Nephron (organoid): ENCODE measurements at regions not wholly inside any gene's neighbourhood (a gene's known extent, or its start where the extent isn't known, plus 50 kb on each side); places are given as distances from the start of the nearest gene placed in this dataset.

Source experiments
- H3K27ac Mint-ChIP-seq, 3 experiments: 2 replicates each; pipeline ENCODE4 v1.8.0; 2020; ENCODE audit warnings: mixed read lengths in 3 of 3, mild to moderate bottlenecking in 2 of 3, moderate library complexity in 1 of 3
- H3K27me3 Mint-ChIP-seq: 2 replicates; pipeline ENCODE4 v1.8.0; 2021; ENCODE audit warnings: low read depth, mild to moderate bottlenecking, moderate library complexity, mixed read lengths
- H3K36me3 Mint-ChIP-seq: 2 replicates; pipeline ENCODE4 v1.8.0; 2020; ENCODE audit warnings: low read depth, mixed read lengths
- H3K4me1 Mint-ChIP-seq: 2 replicates; pipeline ENCODE4 v1.8.0; 2020; ENCODE audit warnings: mixed read lengths
- H3K4me3 Mint-ChIP-seq, 3 experiments: 2 replicates each; pipeline ENCODE4 v1.8.0; 2020; ENCODE audit warnings: mild to moderate bottlenecking in 3 of 3, mixed read lengths in 3 of 3, moderate library complexity in 2 of 3
- H3K9me3 Mint-ChIP-seq: 2 replicates; pipeline ENCODE4 v1.8.0; 2020; ENCODE audit warnings: mixed read lengths
- TF ChIP-seq, protein P1 (sequence below), 3 experiments: fragments of 200-600 bp; sonication (generic); IDR thresholded peaks; one replicate each; pipeline ENCODE4 v1.5.0; 2021; ENCODE audit warnings: antibody characterized with exemption in 3 of 3; ENCODE audit not compliant: unreplicated experiment in 3 of 3

DNA sequence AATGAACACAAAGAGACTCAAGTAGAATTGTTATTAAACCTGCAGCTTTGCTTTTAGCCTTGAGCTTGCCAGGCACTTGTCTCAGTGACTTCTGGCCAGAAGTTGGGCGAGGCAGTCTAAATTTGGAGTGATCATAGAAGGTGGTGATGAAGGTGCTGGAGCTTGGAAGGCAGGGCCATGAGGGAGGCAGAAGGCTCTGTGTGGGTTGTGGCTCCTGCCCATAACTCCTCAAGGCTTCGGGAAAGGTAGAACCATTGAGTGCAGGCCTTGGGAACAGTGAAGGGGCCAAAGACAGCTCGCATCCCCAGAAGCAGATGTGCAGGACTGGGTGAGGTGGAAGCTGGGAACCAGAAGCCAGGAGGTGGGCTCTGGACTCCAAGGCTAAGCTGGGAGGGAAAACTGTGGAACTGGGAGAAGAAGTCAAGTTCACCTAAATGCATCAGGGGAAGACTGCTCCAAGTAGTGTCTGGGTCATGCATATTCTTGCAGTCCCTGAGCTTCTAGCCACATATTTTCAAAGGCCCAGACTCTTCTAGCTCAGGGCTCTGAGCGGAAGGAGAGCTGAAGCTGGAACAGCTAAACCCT lies 111.1 kb upstream of the HABP2 start:
- H3K36me3 Mint-ChIP-seq, result no peaks in the 10 kb centered on the region
- H3K9me3 Mint-ChIP-seq, result no peaks in the 10 kb centered on the region
- TF ChIP-seq, protein P1, sequence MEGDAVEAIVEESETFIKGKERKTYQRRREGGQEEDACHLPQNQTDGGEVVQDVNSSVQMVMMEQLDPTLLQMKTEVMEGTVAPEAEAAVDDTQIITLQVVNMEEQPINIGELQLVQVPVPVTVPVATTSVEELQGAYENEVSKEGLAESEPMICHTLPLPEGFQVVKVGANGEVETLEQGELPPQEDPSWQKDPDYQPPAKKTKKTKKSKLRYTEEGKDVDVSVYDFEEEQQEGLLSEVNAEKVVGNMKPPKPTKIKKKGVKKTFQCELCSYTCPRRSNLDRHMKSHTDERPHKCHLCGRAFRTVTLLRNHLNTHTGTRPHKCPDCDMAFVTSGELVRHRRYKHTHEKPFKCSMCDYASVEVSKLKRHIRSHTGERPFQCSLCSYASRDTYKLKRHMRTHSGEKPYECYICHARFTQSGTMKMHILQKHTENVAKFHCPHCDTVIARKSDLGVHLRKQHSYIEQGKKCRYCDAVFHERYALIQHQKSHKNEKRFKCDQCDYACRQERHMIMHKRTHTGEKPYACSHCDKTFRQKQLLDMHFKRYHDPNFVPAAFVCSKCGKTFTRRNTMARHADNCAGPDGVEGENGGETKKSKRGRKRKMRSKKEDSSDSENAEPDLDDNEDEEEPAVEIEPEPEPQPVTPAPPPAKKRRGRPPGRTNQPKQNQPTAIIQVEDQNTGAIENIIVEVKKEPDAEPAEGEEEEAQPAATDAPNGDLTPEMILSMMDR (IDR thresholded peaks at IDR 0.05; ENCODE audit: unreplicated experiment in 3 of 3), result no peak
- no peaks in the 10 kb centered on the region for H3K4me1 Mint-ChIP-seq
- no peak overlapping the region for H3K4me3 Mint-ChIP-seq
- peaks cover 39% of the 10 kb centered on the region for H3K27me3 Mint-ChIP-seq
- H3K27ac Mint-ChIP-seq, result no peak overlapping the region

DNA sequence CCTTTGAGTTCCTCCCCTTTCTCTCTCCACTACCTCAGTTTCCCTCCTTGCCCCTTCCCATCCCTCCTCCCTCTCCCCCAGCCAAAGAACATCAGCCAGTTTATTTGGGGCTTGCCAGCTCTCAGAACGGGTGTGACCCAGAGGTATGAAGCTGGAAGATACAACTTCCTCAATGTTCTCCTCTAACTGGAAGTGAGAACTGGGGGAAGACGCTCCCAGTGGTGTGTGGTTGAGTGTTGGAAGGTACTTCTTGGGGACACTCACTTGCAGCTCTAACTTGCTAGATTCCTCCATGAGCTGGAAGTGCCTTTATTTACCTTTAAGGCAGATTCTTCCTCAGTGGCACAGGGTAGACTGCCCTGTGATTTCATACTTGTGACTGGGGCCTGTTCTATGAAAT lies 110.5 kb upstream of the HABP2 start:
- H3K27ac Mint-ChIP-seq, result no peak overlapping the region
- TF ChIP-seq, protein P1 (IDR thresholded peaks at IDR 0.05; ENCODE audit: unreplicated experiment in 3 of 3), result no peak
- H3K27me3 Mint-ChIP-seq, result peaks cover 42% of the 10 kb centered on the region
- H3K36me3 Mint-ChIP-seq, result no peaks in the 10 kb centered on the region
- H3K4me3 Mint-ChIP-seq, result no peak overlapping the region
- H3K4me1 Mint-ChIP-seq, result no peaks in the 10 kb centered on the region
- H3K9me3 Mint-ChIP-seq, result no peaks in the 10 kb centered on the region

DNA sequence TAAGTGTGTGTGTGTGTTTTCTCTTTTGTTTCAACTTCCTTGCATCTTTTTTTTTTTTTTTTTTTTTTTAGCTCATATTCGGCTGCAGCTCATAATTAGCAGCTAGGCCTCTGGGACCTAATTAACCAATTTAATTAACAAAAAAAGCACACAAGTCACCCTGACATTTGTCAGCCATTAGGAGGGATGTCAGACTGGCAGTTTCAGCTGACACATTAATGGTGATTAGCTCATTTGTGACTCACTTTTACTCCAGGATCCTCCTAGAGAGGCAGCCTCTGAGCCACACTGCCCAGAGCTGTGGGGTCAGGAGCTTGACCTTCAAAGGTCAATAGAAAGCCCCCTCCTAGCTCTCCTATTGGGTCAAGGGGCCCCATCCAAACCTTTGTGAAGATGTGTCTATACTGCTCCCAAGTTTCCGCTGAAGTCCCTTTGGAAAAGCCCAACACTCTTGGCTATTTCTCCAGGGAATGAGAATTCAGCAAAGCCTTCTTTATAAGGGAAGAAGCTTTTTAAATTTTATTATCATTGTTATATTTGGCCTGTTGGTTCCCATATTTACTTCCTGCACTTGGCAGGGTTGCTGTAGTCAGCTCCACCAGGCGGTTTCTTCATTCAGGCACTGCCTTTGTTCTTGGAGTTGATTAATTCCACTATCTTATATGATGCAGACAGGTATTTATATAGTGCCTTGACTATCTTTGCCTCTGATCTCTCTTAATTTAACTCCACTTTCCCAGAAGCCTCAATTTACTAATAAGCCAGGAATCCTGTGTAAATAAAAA lies 109.5 kb upstream of the HABP2 start:
- Mint-ChIP-seq H3K4me1 (no peaks in the 10 kb centered on the region), H3K27ac (no peak overlapping the region), H3K4me3 (no peak overlapping the region), H3K36me3 (no peaks in the 10 kb centered on the region), H3K9me3 (no peaks in the 10 kb centered on the region), H3K27me3 (peaks cover 46% of the 10 kb centered on the region)
- TF ChIP-seq, protein P1 (IDR thresholded peaks at IDR 0.05; ENCODE audit: unreplicated experiment in 3 of 3), result no peak

DNA sequence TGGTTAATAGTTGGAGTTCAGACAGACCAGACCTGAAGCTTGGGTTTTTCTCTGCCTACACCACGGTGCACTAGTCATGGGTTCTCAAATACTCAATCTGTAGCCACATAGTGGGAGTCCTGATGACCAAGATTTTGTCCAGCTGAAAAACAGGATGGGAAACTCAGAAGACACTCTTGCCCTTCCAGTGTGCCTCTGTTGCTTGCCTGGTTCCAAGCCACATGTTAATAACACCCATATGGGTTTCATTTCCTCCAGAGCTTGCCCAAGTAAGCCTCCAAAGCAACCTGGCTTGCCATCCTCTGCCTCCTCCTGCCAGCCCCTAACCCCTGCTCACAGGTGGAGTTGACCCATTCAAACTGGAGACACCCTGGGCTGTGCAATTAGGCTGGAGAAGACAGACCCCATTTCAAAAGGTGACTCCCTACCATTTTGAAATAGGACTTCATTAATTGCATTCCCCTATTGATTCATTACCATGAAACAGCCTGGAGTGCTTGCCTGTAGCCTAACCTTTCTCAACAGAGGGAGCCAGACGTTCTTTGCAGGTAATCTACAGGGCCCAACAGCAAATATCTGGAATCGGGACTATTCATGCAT lies 108.0 kb upstream of the HABP2 start:
- Mint-ChIP-seq H3K36me3 (no peaks in the 10 kb centered on the region), H3K4me1 (no peaks in the 10 kb centered on the region), H3K27ac (no peak overlapping the region), H3K27me3 (peaks cover 55% of the 10 kb centered on the region), H3K4me3 (no peak overlapping the region), H3K9me3 (no peaks in the 10 kb centered on the region)
- TF ChIP-seq, protein P1 (IDR thresholded peaks at IDR 0.05; ENCODE audit: unreplicated experiment in 3 of 3), result no peak

DNA sequence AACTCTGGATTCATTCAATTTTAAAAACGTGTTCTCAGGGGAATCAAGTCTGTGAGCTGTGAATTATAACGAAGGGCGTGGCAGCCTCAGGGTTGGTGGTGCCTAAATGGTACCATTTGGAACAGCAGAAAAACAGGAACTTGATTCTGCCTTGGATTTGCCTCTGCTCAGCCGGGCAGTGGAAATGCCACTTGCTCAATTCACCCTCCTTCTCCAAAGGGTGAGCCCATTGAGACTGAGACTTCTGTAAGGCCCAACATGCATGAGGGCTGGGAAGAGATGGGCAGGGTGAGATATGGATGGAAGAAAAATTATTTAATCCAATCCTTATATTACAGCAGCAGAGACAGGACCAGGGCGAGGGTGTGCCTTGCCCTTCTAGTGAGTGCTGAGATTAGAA lies 107.1 kb upstream of the HABP2 start:
- Mint-ChIP-seq H3K4me3 (no peak overlapping the region), H3K36me3 (no peaks in the 10 kb centered on the region), H3K27ac (no peak overlapping the region), H3K9me3 (no peaks in the 10 kb centered on the region), H3K4me1 (no peaks in the 10 kb centered on the region), H3K27me3 (peaks cover 57% of the 10 kb centered on the region)
- TF ChIP-seq, protein P1 (IDR thresholded peaks at IDR 0.05; ENCODE audit: unreplicated experiment in 3 of 3), result no peak
